IMR-90 (cell line): ENCODE measurements at regions not wholly inside any gene's neighbourhood (a gene's known extent, or its start where the extent isn't known, plus 50 kb on each side); places are given as distances from the start of the nearest gene placed in this dataset.

Experiments used
- ATAC-seq: fragments of 200-7000 bp; cut with Tn5 transposase; 2 replicates; pipeline ENCODE4 v1.9.1; 2020; ENCODE audit warnings: low read depth, mild to moderate bottlenecking, moderate library complexity
- BruUV-seq: library from RNA; stranded (reverse); fragments of 400-500 nt; replicated peaks from 2 replicates; lab custom pipeline; 2021; lab: Mats Ljungman, UMichigan
- CTCF ChIA-PET: fragments of 300-600 bp; formaldehyde crosslinking; extraction: SDS; loops from one replicate; lab custom pipeline; 2021; ENCODE audit warnings: antibody characterized with exemption; lab: Yijun Ruan, JAX
- POLR2A ChIA-PET: fragments of 300-600 bp; sonication (Branson Sonifier 250); formaldehyde crosslinking; loops from one replicate; lab custom pipeline; 2022; ENCODE audit warnings: antibody characterized with exemption; ENCODE audit not compliant: unreplicated experiment; lab: Charles Lee
- DNase-seq: peaks from one replicate; pipeline ENCODE4 v3.0.0; 2013
- H2AFZ ChIP-seq: replicated peaks from 2 replicates; pipeline ENCODE3; 2013; ENCODE audit warnings: low read length, mild to moderate bottlenecking; ENCODE audit not compliant: poor library complexity
- H2AK5ac ChIP-seq: 2 replicates; pipeline ENCODE4 v1.6.1; 2013; ENCODE audit warnings: low read depth, low read length, inconsistent platforms
- H2AK9ac ChIP-seq: replicated peaks from 2 replicates; pipeline ENCODE3; 2013; ENCODE audit warnings: mild to moderate bottlenecking, low read depth, low read length, moderate library complexity; ENCODE audit not compliant: poor library complexity
- H2BK120ac ChIP-seq: 2 replicates; pipeline ENCODE4 v1.6.1; 2013; ENCODE audit warnings: low read depth, low read length, inconsistent platforms
- H2BK15ac ChIP-seq: 3 replicates; pipeline ENCODE4 v1.6.1; 2013; ENCODE audit warnings: low read depth, low read length, inconsistent platforms
- H2BK20ac ChIP-seq: 2 replicates; pipeline ENCODE4 v1.6.1; 2013; ENCODE audit warnings: low read depth, mild to moderate bottlenecking, inconsistent platforms, low read length, moderate library complexity
- H2BK5ac ChIP-seq: 2 replicates; pipeline ENCODE4 v1.6.1; 2013; ENCODE audit warnings: mild to moderate bottlenecking, low read depth, low read length, inconsistent platforms; ENCODE audit not compliant: poor library complexity, severe bottlenecking
- H3K14ac ChIP-seq: replicated peaks from 2 replicates; pipeline ENCODE4 v1.6.1; 2013; ENCODE audit warnings: low read depth, low read length, inconsistent platforms
- H3K18ac ChIP-seq: 2 replicates; pipeline ENCODE4 v1.6.1; 2013; ENCODE audit warnings: low read depth, low read length, control low read depth
- H3K23ac ChIP-seq: 2 replicates; pipeline ENCODE4 v1.6.1; 2013; ENCODE audit warnings: low read depth, low read length, inconsistent platforms
- H3K27ac ChIP-seq: 2 replicates; pipeline ENCODE4 v1.5.1; 2013; ENCODE audit warnings: mild to moderate bottlenecking, control low read depth, low read length; ENCODE audit not compliant: insufficient read depth
- H3K27me3 ChIP-seq: 2 replicates; pipeline ENCODE4 v1.6.1; 2013; ENCODE audit warnings: low read length; ENCODE audit not compliant: control insufficient read depth, insufficient read depth
- H3K36me3 ChIP-seq: 2 replicates; pipeline ENCODE4 v1.6.1; 2013; ENCODE audit warnings: low read length, mixed read lengths; ENCODE audit not compliant: control insufficient read depth, insufficient read depth
- H3K4ac ChIP-seq: 2 replicates; pipeline ENCODE4 v1.6.1; 2013; ENCODE audit warnings: low read depth, low read length, inconsistent platforms
- H3K4me1 ChIP-seq: 2 replicates; pipeline ENCODE4 v1.6.1; 2013; ENCODE audit warnings: low read length, mixed read lengths; ENCODE audit not compliant: control insufficient read depth, insufficient read depth
- H3K4me2 ChIP-seq: 2 replicates; pipeline ENCODE4 v1.6.1; 2013; ENCODE audit warnings: low read depth, mild to moderate bottlenecking, control low read depth, low read length, moderate library complexity
- H3K4me3 ChIP-seq: 2 replicates; pipeline ENCODE4 v1.5.1; 2013; ENCODE audit warnings: low read depth, mild to moderate bottlenecking, control low read depth, low read length, moderate library complexity; ENCODE audit not compliant: insufficient read depth
- H3K56ac ChIP-seq: 2 replicates; pipeline ENCODE4 v1.6.1; 2013; ENCODE audit warnings: low read length, inconsistent platforms; ENCODE audit not compliant: insufficient read depth; ENCODE audit errors: extremely low read depth
- H3K79me1 ChIP-seq, 2 experiments: 2 replicates each; pipeline ENCODE4 v1.6.1; 2013; ENCODE audit warnings: low read length in 2 of 2, inconsistent platforms in 1 of 2, low read depth in 1 of 2
- H3K9ac ChIP-seq: 2 replicates; pipeline ENCODE4 v1.6.1; 2013; ENCODE audit warnings: low read depth, low read length, control low read depth
- H3K9me1 ChIP-seq: 2 replicates; pipeline ENCODE4 v1.6.1; 2013; ENCODE audit warnings: low read length, inconsistent platforms; ENCODE audit not compliant: insufficient read depth
- H3K9me3 ChIP-seq: 2 replicates; pipeline ENCODE4 v1.6.1; 2013; ENCODE audit warnings: low read length; ENCODE audit not compliant: control insufficient read depth, insufficient read depth
- H4K20me1 ChIP-seq: 2 replicates; pipeline ENCODE4 v1.6.1; 2013; ENCODE audit warnings: low read length, inconsistent platforms; ENCODE audit not compliant: insufficient read depth
- H4K5ac ChIP-seq: 2 replicates; pipeline ENCODE4 v1.6.1; 2013; ENCODE audit warnings: mild to moderate bottlenecking, low read depth, low read length, control low read depth
- H4K8ac ChIP-seq, 2 experiments: 2 replicates each; pipeline ENCODE4 v1.6.1; 2013; ENCODE audit warnings: low read depth in 2 of 2, low read length in 2 of 2, control low read depth in 1 of 2, inconsistent platforms in 1 of 2
- H4K91ac ChIP-seq: 2 replicates; pipeline ENCODE4 v1.6.1; 2013; ENCODE audit warnings: low read depth, low read length, inconsistent platforms; ENCODE audit not compliant: insufficient read depth
- CEBPB ChIP-seq: IDR thresholded peaks from 2 replicates; pipeline ENCODE4 v1.6.1; 2012; ENCODE audit warnings: low read depth, low read length, improper control_type of control experiment
- MXI1 ChIP-seq: IDR thresholded peaks from 2 replicates; pipeline ENCODE4 v1.6.1; 2012; ENCODE audit warnings: low read depth, mild to moderate bottlenecking, low read length, moderate library complexity, borderline replicate concordance
- NFE2L2 ChIP-seq: fragments of 150-350 bp; IDR thresholded peaks from 2 replicates; pipeline ENCODE4 v1.6.1; 2016; ENCODE audit warnings: low read depth, mild to moderate bottlenecking, low read length
- RCOR1 ChIP-seq: IDR thresholded peaks from 2 replicates; pipeline ENCODE4 v1.6.1; 2012; ENCODE audit warnings: mild to moderate bottlenecking, low read length, improper control_type of control experiment; ENCODE audit not compliant: insufficient replicate concordance
- WGBS, 2 experiments: methylation state at CpG; one replicate each; pipeline versions ENCODE4 v1.1.5 to v1.1.7; 2013; ENCODE audit warnings: missing lambda C conversion rate in 2 of 2; ENCODE audit not compliant: insufficient read length in 1 of 2; ENCODE audit errors: extremely low coverage in 2 of 2; 5-methylcytosine and 5-hydroxymethylcytosine counted together
- dilution Hi-C: fragments of 300-500 bp; cut with HindIII; formaldehyde crosslinking; loops from one replicate; pipeline ENCODE4 v1.14.3; 2018; ENCODE audit warnings: low sequenced_read_pairs; ENCODE audit not compliant: unreplicated experiment
- in situ Hi-C: fragments of 300-500 bp; cut with MboI; formaldehyde crosslinking; loops from 3 replicates; pipeline ENCODE4 v1.14.3; 2019; ENCODE audit warnings: low sequenced_read_pairs, inconsistent platforms, mixed read lengths
- intact Hi-C: fragments of 100-400 bp; cut with micrococcal nuclease; formaldehyde crosslinking; loops from 2 replicates; pipeline ENCODE4 v1.10.0; 2022
- TF ChIP-seq, protein P1 (sequence below): conservative IDR thresholded peaks from 2 replicates; pipeline ENCODE4 v1.5.1; 2012; ENCODE audit warnings: mild to moderate bottlenecking, low read depth, low read length, improper control_type of control experiment
- TF ChIP-seq, protein P2 (sequence below): fragments of 150-350 bp; IDR thresholded peaks from 2 replicates; pipeline ENCODE4 v1.6.1; 2017; ENCODE audit warnings: mild to moderate bottlenecking, antibody characterized with exemption, low read length, low read depth

DNA sequence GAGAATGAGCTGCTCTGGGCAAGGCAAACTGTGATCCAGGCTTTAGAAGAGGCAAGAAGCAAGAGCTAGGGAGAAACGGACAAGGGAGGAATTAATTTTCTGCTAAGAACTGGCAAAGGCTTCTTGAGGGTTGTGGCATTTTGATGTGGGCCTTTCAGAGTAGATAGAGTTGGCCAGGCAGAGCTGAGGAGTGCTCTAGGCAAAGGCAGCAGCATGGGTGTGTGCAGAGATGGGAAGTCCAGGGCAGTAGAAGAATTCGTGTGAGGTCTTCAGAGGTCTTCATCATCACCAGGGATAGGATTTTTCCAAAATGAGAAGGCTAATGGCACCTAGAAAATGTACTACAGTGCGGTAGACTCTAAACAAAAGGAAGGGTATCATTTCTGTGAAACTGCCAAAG is 237.8 kb downstream of the LTN1 start:
- POLR2A ChIA-PET: no interaction called here
- DNase-seq (no peak), ATAC-seq (peak; percentile 33)
- Histone ChIP-seq H3K18ac (peak overlapping the region; percentile 89), H3K4ac (peak overlapping the region; percentile 87), H2BK20ac (peak overlapping the region; percentile 94), H3K9me3 (no peaks in the 10 kb centered on the region), H2AK9ac (peak overlapping the region; percentile 44), H4K8ac (peak overlapping the region; percentile 93 to 96), H3K9me1 (peaks cover 11% of the 10 kb centered on the region), H3K23ac (peak overlapping the region; percentile 95), H2BK5ac (peak overlapping the region; percentile 91), H3K36me3 (0 out of 2 replicates have a peak, but pooled peaks cover 2% of the 10 kb centered on the region), H2BK120ac (peak overlapping the region; percentile 94), H4K20me1 (no peaks in the 10 kb centered on the region), H3K79me1 (peaks cover 0 to 3% of the 10 kb centered on the region in 2 experiments; a peak in 1 of 4 replicates), H3K4me3 (no peak overlapping the region), H3K14ac (peak overlapping the region; percentile 95), H3K27ac (peak overlapping the region; percentile 99), H3K56ac (peak overlapping the region; percentile 76), H3K4me1 (peaks cover 10% of the 10 kb centered on the region), H4K91ac (peak overlapping the region; percentile 97), H2AK5ac (peak overlapping the region; percentile 88), H2BK15ac (peak overlapping the region; percentile 99), H3K4me2 (peak overlapping the region; percentile 45; the same call in 1 of the 2 replicates), H3K27me3 (no peaks in the 10 kb centered on the region), H3K9ac (peak overlapping the region; percentile 81), H4K5ac (peak overlapping the region; percentile 98), H2AFZ (peak overlapping the region; percentile 81)
- no TSS peak for BruUV-seq
- no peak for TF ChIP-seq CEBPB
- TF ChIP-seq, protein P1, sequence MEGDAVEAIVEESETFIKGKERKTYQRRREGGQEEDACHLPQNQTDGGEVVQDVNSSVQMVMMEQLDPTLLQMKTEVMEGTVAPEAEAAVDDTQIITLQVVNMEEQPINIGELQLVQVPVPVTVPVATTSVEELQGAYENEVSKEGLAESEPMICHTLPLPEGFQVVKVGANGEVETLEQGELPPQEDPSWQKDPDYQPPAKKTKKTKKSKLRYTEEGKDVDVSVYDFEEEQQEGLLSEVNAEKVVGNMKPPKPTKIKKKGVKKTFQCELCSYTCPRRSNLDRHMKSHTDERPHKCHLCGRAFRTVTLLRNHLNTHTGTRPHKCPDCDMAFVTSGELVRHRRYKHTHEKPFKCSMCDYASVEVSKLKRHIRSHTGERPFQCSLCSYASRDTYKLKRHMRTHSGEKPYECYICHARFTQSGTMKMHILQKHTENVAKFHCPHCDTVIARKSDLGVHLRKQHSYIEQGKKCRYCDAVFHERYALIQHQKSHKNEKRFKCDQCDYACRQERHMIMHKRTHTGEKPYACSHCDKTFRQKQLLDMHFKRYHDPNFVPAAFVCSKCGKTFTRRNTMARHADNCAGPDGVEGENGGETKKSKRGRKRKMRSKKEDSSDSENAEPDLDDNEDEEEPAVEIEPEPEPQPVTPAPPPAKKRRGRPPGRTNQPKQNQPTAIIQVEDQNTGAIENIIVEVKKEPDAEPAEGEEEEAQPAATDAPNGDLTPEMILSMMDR: no peak
- TF ChIP-seq MXI1: no peak
- no peak for TF ChIP-seq NFE2L2
- TF ChIP-seq, protein P2, sequence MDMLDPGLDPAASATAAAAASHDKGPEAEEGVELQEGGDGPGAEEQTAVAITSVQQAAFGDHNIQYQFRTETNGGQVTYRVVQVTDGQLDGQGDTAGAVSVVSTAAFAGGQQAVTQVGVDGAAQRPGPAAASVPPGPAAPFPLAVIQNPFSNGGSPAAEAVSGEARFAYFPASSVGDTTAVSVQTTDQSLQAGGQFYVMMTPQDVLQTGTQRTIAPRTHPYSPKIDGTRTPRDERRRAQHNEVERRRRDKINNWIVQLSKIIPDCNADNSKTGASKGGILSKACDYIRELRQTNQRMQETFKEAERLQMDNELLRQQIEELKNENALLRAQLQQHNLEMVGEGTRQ: no peak
- TF ChIP-seq RCOR1: no peak
- WGBS, 2 experiments: 33% methylated on average over 1 of the region's 3 CpGs; no CpG with 5 or more reads in 1 of the 2 experiments
- in situ Hi-C loops (no loop called here), intact Hi-C loops (no loop called here), dilution Hi-C loops (no loop called here)
- CTCF ChIA-PET: interaction anchor here (1.1 to 1.3 kb wide), 2 partner anchors 9 to 10 kb away, joined by 3 to 4 read pairs; no protein-coding TSS in a partner anchor
